Tibial artery (tissue), 4 donors: ENCODE measurements at regions not wholly inside any gene's neighbourhood (a gene's known extent, or its start where the extent isn't known, plus 50 kb on each side); places are given as distances from the start of the nearest gene placed in this dataset.

ENCODE experiments used
- DNase-seq, 2 donors: peaks; one replicate each; pipeline ENCODE4 v3.0.0-alpha.2; 2019
- H3K27ac ChIP-seq, 2 donors: fragments of 200-600 bp; sonication (generic) in 1 of 2; 1 replicate in 1 of 2; 2 replicates in 1 of 2; pipeline ENCODE4 v1.5.1; 2018 to 2019; ENCODE audit warnings: mild to moderate bottlenecking in 1 of 2
- H3K27me3 ChIP-seq, 2 donors: fragments of 200-600 bp; sonication (generic) in 1 of 2; one replicate each; pipeline versions ENCODE4 v1.5.1 to v1.6.0; 2016 to 2019
- H3K36me3 ChIP-seq, 3 donors: fragments of 200-600 bp; sonication (generic) in 2 of 3; one replicate each; pipeline ENCODE4 v1.5.1; 2016 to 2019; ENCODE audit warnings: mild to moderate bottlenecking in 2 of 3
- H3K4me1 ChIP-seq, 4 donors: fragments of 200-600 bp; sonication (generic) in 2 of 4; 1 replicate in 3 of 4; 2 replicates in 1 of 4; pipeline ENCODE4 v1.5.1; 2016 to 2019
- H3K4me3 ChIP-seq, 2 donors: fragments of 200-600 bp; sonication (generic) in 1 of 2; 1 replicate in 1 of 2; 2 replicates in 1 of 2; pipeline ENCODE4 v1.5.1; 2018 to 2019; ENCODE audit warnings: mild to moderate bottlenecking in 2 of 2
- H3K9me3 ChIP-seq, 3 donors: fragments of 200-600 bp; sonication (generic) in 1 of 3; one replicate each; pipeline ENCODE4 v1.5.1; 2016 to 2019
- intact Hi-C: fragments of 100-400 bp; cut with DNase I; formaldehyde crosslinking; loops from one replicate; pipeline ENCODE4 v1.15.0; 2023; ENCODE audit warnings: low total_unique reads
- TF ChIP-seq, protein P1 (sequence below), 2 experiments: fragments of 200-600 bp in 1 of 2; fragments of 450-650 bp in 1 of 2; IDR thresholded peaks; one replicate each; pipeline ENCODE4 v1.5.1; 2017 to 2019; ENCODE audit warnings: antibody characterized with exemption in 2 of 2, mild to moderate bottlenecking in 1 of 2, moderate library complexity in 1 of 2

DNA sequence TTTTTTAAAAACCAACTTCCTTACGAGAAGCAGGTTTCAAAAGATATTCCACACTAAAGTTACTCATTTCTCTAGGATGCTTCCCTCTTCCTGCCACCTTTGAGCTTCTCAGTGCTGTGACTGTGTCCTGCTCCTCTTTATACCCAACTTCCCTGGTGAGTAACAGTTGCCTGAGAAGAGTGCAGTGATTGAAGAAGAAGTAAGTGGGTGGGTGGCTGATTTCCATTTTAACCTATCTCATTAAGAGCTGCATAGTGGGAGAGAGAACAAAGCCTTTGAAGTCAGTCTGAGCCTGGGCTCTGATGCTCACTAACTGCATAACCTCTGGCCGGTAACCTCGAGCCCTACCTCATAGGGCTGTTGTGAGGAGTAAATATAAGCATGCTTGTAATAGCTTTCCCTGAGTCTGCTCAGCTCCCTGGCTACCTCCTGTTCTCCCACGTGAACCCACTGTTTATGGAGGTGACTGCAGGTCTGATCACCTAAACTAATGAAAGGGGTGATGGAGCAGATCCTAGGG, 977.3 kb downstream of the UQCRFS1 start:
- H3K27ac ChIP-seq, result no peak overlapping the region
- no peaks in the 10 kb centered on the region for H3K27me3 ChIP-seq
- intact Hi-C loops, result no loop called here
- TF ChIP-seq, protein P1, sequence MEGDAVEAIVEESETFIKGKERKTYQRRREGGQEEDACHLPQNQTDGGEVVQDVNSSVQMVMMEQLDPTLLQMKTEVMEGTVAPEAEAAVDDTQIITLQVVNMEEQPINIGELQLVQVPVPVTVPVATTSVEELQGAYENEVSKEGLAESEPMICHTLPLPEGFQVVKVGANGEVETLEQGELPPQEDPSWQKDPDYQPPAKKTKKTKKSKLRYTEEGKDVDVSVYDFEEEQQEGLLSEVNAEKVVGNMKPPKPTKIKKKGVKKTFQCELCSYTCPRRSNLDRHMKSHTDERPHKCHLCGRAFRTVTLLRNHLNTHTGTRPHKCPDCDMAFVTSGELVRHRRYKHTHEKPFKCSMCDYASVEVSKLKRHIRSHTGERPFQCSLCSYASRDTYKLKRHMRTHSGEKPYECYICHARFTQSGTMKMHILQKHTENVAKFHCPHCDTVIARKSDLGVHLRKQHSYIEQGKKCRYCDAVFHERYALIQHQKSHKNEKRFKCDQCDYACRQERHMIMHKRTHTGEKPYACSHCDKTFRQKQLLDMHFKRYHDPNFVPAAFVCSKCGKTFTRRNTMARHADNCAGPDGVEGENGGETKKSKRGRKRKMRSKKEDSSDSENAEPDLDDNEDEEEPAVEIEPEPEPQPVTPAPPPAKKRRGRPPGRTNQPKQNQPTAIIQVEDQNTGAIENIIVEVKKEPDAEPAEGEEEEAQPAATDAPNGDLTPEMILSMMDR (IDR thresholded peaks at IDR 0.05), result no peak
- H3K4me1 ChIP-seq, result no peaks in the 10 kb centered on the region
- DNase-seq, result no peak
- no peaks in the 10 kb centered on the region for H3K36me3 ChIP-seq
- no peak overlapping the region for H3K4me3 ChIP-seq
- H3K9me3 ChIP-seq, result no peaks in the 10 kb centered on the region

DNA sequence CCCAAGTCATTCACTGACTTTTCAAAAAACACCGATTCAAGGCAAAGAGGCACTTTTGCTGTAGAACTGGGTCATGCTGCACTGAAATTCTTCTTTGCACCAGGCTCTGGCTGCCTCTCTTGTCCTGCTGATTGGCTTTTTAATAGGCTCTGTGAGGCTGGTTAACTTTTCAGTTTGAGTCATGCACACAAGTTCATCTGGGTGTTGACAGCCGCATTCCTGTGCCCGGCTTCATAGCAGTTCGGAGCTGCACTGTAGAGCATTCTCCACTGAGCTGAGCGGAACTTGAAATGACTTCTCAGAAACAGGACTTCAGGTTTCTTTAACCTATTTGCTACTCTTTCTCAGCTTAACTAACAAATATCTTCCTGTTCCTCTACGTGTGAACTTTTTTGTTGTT, 978.3 kb downstream of the UQCRFS1 start:
- Histone ChIP-seq H3K9me3 (no peaks in the 10 kb centered on the region), H3K27ac (no peak overlapping the region), H3K4me1 (no peaks in the 10 kb centered on the region), H3K4me3 (no peak overlapping the region), H3K27me3 (no peaks in the 10 kb centered on the region), H3K36me3 (no peaks in the 10 kb centered on the region)
- TF ChIP-seq, protein P1 (IDR thresholded peaks at IDR 0.05), result no peak
- DNase-seq, result no peak
- intact Hi-C loops, result no loop called here

DNA sequence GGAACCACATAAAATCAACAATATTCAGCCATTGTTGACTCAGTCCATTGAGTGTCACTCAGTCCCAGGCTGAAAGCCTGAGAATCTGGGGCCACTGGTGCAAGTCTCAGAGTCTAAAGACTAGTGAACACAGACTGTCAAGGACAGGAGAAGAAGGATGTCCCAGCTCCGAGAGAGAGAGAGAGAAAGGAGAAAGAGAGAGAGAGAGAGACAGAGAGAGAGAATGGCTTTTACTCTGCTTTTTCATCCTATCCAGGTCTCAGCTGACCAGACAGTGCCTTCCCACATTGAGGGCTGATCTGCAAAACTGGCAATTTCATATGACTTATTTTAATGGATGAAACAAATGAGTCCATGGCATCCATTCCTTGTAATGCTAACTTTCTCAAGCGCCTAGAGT, 984.1 kb downstream of the UQCRFS1 start:
- H3K27me3 ChIP-seq, result no peaks in the 10 kb centered on the region
- H3K27ac ChIP-seq, result no peak overlapping the region
- H3K4me3 ChIP-seq, result no peak overlapping the region
- TF ChIP-seq, protein P1 (IDR thresholded peaks at IDR 0.05), result no peak
- no peaks in the 10 kb centered on the region for H3K36me3 ChIP-seq
- H3K9me3 ChIP-seq, result no peaks in the 10 kb centered on the region
- no peaks in the 10 kb centered on the region for H3K4me1 ChIP-seq
- intact Hi-C loops, result no loop called here
- no peak for DNase-seq

DNA sequence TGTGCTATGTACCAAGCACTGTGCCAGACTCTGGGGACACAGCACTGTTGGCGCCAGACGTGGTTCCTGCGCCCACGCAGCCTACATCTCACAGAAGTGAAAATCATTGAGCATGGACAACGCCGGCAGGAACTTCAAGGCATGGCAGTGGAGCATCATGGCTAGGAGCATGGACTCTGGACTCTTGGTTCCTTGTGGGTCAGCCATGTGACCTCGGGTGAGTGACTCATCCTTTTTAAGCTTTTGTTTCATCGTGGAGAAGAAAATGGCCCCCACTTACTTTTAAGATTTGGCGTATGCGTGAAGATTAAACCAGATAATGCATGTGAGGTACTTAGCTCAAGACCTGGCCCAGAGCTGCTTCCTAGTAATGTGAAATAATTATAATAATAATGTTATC, 988.5 kb downstream of the UQCRFS1 start:
- no peak for DNase-seq
- Histone ChIP-seq H3K4me1 (no peaks in the 10 kb centered on the region), H3K27ac (no peak overlapping the region), H3K27me3 (no peaks in the 10 kb centered on the region), H3K4me3 (no peak overlapping the region), H3K9me3 (no peaks in the 10 kb centered on the region), H3K36me3 (no peaks in the 10 kb centered on the region)
- TF ChIP-seq, protein P1 (IDR thresholded peaks at IDR 0.05), result no peak
- intact Hi-C loops, result no loop called here

DNA sequence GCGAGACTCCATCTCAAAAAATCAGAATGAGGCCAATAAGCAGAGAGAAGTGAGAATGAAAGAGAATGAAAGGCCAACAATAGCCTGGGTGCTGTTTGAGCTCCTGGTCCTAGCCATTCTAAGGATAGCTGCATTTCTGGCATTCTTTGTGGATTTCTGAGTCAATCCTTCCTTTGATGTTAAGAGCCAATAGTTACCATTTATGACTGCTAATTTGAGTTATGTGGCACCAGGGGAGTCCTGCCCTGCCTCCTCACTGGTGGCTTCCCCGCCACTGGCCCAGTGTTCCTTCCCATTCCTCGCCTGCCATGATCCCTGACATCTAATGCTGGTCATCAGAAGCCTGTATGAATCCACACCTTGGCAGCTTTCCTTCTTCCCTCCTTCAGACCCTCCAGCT, 991.2 kb downstream of the UQCRFS1 start:
- no peak for DNase-seq
- no peaks in the 10 kb centered on the region for H3K36me3 ChIP-seq
- H3K27me3 ChIP-seq, result no peaks in the 10 kb centered on the region
- TF ChIP-seq, protein P1 (IDR thresholded peaks at IDR 0.05), result no peak
- H3K4me1 ChIP-seq, result no peaks in the 10 kb centered on the region
- intact Hi-C loops, result no loop called here
- H3K27ac ChIP-seq, result no peak overlapping the region
- H3K4me3 ChIP-seq, result no peak overlapping the region
- no peaks in the 10 kb centered on the region for H3K9me3 ChIP-seq

DNA sequence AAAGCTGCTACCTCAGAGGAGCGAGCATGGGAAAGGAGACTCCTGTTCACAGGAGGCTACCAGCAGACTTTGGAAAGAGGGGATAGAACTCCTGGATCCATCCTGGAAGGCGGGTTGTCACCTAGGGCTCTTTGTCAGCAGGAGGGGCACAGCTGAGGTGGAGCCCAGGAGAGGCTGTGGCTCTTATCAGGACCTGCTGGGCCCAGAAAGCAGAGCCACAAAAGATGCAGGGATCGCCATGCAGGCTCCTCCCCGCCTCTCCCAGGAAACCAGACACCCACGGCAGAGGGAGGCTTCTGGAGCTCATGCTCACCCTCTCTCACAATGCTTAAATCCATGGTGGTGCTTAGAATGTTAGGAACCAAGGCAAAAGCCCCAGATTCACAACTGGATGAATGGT, 994.2 kb downstream of the UQCRFS1 start:
- no peak for DNase-seq
- Histone ChIP-seq H3K27me3 (no peaks in the 10 kb centered on the region), H3K9me3 (no peaks in the 10 kb centered on the region), H3K4me3 (no peak overlapping the region), H3K36me3 (no peaks in the 10 kb centered on the region), H3K27ac (no peak overlapping the region), H3K4me1 (no peaks in the 10 kb centered on the region)
- TF ChIP-seq, protein P1 (IDR thresholded peaks at IDR 0.05), result no peak
- intact Hi-C loops, result no loop called here
